RWPE1 (cell line): ENCODE measurements at regions not wholly inside any gene's neighbourhood (a gene's known extent, or its start where the extent isn't known, plus 50 kb on each side); places are given as distances from the start of the nearest gene placed in this dataset.

Source experiments
- CTCF ChIA-PET: fragments of 350-600 bp; sonication (Branson Sonifier 250); formaldehyde crosslinking; extraction: SDS; loops from one replicate; lab custom pipeline; 2021; lab: Yijun Ruan, JAX
- POLR2A ChIA-PET: fragments of 400-600 bp; formaldehyde crosslinking; extraction: SDS; loops from one replicate; lab custom pipeline; 2020; ENCODE audit warnings: antibody characterized with exemption; ENCODE audit not compliant: low non-redundant PET; lab: Yijun Ruan, JAX
- DNase-seq: peaks from one replicate; pipeline ENCODE4 v3.0.0; 2012; ENCODE audit warnings: low spot score
- H3K27ac ChIP-seq: fragments of 450-650 bp; 2 replicates; pipeline ENCODE4 v1.5.1; 2017
- TF ChIP-seq, protein P1 (sequence below): fragments of 450-650 bp; conservative IDR thresholded peaks from 2 replicates; pipeline ENCODE4 v1.5.1; 2017; ENCODE audit warnings: low read depth, mild to moderate bottlenecking

DNA sequence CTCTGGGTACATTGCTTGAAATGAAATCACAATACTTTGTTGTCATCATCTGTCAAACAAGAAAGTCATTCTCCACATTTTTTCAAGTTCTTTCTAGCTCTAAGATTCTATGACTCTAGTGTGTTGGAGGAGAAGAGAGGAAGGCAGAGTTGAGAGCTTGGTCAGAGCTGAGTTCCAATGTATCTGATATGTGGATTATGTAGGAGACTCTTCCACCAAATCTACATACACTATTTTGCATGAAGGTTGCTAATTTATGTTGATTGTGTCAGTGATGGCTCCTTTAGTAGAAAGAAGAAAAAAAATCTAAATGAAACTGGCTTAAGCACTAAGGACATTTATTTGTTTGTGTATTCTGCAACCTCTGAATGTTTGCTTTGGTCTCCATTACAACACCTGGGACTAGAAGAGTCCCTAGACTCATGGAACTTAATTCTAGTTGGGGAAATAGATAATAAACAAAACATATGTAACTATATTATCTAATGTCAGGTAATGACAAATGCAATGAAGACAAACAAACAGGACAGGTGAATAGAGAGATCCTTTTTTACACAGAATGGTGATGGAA, 691.9 kb downstream of the UQCRFS1 start:
- POLR2A ChIA-PET, result no interaction called here
- H3K27ac ChIP-seq, result no peak overlapping the region
- TF ChIP-seq, protein P1, sequence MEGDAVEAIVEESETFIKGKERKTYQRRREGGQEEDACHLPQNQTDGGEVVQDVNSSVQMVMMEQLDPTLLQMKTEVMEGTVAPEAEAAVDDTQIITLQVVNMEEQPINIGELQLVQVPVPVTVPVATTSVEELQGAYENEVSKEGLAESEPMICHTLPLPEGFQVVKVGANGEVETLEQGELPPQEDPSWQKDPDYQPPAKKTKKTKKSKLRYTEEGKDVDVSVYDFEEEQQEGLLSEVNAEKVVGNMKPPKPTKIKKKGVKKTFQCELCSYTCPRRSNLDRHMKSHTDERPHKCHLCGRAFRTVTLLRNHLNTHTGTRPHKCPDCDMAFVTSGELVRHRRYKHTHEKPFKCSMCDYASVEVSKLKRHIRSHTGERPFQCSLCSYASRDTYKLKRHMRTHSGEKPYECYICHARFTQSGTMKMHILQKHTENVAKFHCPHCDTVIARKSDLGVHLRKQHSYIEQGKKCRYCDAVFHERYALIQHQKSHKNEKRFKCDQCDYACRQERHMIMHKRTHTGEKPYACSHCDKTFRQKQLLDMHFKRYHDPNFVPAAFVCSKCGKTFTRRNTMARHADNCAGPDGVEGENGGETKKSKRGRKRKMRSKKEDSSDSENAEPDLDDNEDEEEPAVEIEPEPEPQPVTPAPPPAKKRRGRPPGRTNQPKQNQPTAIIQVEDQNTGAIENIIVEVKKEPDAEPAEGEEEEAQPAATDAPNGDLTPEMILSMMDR, result no peak
- no peak for DNase-seq
- CTCF ChIA-PET, result interaction anchor here (0.7 kb wide), 1 partner anchor 1224 kb away, joined by 3 read pairs; no protein-coding TSS in a partner anchor

DNA sequence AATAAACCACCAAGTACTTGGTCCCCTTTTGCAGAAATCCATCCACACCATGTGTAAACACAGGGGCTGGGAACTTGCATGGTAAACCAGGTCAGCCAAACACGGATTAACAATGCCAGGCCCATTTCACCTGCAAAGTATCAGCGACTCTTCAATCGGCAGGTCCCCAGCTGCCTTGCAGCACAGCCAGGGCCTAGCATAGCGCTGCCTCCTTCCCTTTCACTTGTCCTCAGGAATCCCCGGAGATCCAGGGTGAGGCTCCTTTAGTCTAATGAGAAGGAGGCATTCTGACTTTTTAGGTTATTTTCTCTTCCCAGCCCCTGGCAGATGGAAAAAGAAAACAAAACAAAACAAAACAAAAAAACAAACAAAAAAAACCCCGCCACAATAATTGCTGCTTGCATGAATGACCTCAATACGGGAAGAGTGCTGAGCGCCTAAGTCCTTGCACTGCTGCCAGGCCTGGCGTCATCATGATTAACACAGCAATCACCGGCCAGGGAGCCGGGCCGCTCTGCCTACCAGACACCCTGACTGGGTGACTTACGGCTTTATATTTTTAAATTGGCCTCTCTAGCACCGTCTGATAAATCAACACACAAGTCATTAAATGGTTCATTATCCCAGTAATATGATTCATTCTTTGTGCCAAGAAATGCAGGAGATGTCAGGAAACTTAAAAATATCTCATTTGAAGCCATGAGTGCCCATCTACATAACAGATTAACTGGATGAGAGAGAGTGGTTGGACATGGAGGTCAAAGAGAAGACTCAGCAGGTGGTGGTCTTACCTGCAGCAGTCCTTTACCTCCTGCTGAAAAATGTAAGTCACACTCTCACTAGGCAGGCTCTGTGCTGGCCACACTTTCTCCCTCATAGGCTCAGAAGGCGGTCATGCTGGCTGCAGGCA, 692.7 kb downstream of the UQCRFS1 start:
- H3K27ac ChIP-seq, result no peak overlapping the region
- ChIA-PET CTCF (interaction anchor here (0.7 kb wide), 1 partner anchor 1224 kb away, joined by 3 read pairs; no protein-coding TSS in a partner anchor), POLR2A (no interaction called here)
- no peak for DNase-seq
- TF ChIP-seq, protein P1, result no peak

DNA sequence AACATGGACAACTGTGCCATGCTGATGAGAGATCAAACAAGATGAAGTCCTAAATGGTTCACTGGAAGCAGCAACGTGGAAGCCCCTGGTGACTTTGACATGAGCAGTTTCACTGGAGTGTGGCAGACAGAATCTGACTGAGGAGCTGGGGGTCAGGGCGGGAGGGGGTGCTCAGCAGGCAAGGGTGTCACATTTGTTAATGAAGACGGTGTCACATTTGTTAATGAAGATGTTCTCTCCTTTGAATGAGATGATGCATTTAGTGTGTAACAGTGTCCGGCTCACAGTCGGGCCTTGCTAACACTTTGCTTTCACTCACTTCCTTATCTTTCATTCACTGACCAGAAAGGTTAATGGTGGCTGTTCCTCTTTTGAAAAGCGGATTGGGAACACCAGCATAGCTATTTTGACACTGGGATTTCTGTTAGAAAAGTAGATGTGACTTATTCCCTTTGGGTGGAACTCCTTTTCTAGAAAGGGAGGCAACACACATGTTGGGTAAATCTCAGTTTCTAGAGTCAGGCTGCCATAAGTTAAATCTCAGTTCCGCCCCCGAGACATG, 693.7 kb downstream of the UQCRFS1 start:
- TF ChIP-seq, protein P1, result no peak
- ChIA-PET POLR2A (no interaction called here), CTCF (interaction anchor here (0.7 kb wide), 1 partner anchor 90 kb away, joined by 3 read pairs; no protein-coding TSS in a partner anchor)
- no peak overlapping the region for H3K27ac ChIP-seq
- DNase-seq, result no peak

DNA sequence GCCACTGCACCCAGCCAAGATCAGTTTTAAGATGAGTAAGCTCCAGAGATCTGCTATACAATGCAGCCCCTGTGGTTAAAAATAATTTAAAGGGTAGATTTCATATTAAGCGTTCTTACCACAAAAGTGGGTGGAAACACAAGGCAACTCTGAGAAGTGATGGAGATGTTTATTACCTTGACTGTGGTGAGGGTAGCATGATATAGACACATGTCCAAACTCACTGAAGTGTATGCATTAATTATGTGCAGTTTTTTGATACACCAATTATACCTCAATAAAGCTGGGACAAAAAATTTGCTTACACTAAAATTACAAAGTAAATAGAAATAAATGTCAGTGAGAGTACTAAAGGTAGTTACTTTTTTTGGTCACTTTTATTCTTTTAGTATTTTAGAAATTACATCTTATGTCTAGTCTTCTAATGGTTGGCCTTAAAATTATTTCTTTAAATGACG, 696.5 kb downstream of the UQCRFS1 start:
- TF ChIP-seq, protein P1, result no peak
- ChIA-PET CTCF (no interaction called here), POLR2A (no interaction called here)
- no peak overlapping the region for H3K27ac ChIP-seq
- DNase-seq, result no peak

DNA sequence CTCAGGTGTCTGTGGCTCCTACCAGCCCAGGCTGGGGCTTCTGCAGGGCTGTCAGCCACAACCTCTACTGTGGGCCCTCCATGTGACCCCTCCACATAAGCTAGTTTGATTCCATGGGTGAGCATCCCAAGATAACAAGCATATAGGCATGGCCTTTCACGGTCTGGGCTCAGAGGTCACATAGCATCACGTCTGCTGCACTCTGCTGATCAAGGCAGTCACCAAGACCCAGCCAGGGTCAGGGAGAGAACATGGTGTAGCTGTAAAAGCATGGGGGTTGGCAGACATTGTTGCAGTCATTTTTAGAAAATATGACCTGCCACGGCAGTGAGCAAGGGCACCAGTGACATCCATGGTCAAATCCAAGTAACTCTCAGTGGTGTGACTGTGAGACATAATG, 698.8 kb downstream of the UQCRFS1 start:
- CTCF ChIA-PET, result no interaction called here
- no peak overlapping the region for H3K27ac ChIP-seq
- TF ChIP-seq, protein P1, result no peak
- POLR2A ChIA-PET, result no interaction called here
- no peak for DNase-seq

DNA sequence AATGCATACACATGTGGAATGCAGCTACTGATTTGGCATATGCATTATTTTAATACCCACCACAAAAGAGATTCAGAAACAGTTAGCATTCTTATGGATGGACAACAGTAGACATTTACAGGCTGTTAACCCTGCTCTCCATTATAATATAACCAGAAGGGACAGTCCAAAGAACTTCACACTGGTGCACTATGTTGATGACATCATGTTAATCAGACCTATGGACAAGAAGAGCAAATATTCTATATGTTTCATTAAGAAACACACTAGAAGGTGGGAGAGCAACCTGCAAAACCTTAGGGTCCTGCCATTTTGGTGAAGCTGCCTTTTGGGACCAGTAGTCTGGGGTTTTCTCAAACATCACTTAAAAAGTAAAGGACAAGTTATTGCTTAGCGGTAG, 701.3 kb downstream of the UQCRFS1 start:
- DNase-seq, result no peak
- H3K27ac ChIP-seq, result no peak overlapping the region
- ChIA-PET CTCF (no interaction called here), POLR2A (no interaction called here)
- TF ChIP-seq, protein P1, result no peak
